SK-N-SH (cell line): ENCODE measurements at regions not wholly inside any gene's neighbourhood (a gene's known extent, or its start where the extent isn't known, plus 50 kb on each side); places are given as distances from the start of the nearest gene placed in this dataset.

Experiments
- CTCF ChIP-seq: fragments of 200-600 bp; sonication (generic); IDR thresholded peaks from 2 replicates; pipeline ENCODE4 v1.6.1; 2017; ENCODE audit warnings: antibody characterized with exemption, mild to moderate bottlenecking, moderate library complexity
- FOXJ3 ChIP-seq: sonication (generic); formaldehyde crosslinking; IDR thresholded peaks from 2 replicates; pipeline ENCODE4 v1.5.1; 2020; ENCODE audit warnings: mild to moderate bottlenecking, missing genetic modification reagents
- POLR2AphosphoS5 ChIP-seq: IDR thresholded peaks from 2 replicates; pipeline ENCODE4 v1.6.1; 2012; ENCODE audit warnings: low read depth, low read length
- YY1 ChIP-seq: IDR thresholded peaks from 2 replicates; pipeline ENCODE4 v1.4.0; 2012; ENCODE audit warnings: low read depth, mild to moderate bottlenecking

- TF ChIP-seq CTCF (no peak), POLR2AphosphoS5 (no peak), FOXJ3 (no peak), YY1 (no peak)
Observed at GRCh38 chr15:47157827-47158226, 559.5 kb upstream of the SEMA6D start.
